NCI-H526 treated with DMSO at 0.1 percent for 48 hours (cell line): ENCODE measurements at regions not wholly inside any gene's neighbourhood (a gene's known extent, or its start where the extent isn't known, plus 50 kb on each side); places are given as distances from the start of the nearest gene placed in this dataset.

Source experiments
- DNase-seq: peaks from one replicate; lab custom pipeline; 2025; lab: John Stamatoyannopoulos, UW

DNA sequence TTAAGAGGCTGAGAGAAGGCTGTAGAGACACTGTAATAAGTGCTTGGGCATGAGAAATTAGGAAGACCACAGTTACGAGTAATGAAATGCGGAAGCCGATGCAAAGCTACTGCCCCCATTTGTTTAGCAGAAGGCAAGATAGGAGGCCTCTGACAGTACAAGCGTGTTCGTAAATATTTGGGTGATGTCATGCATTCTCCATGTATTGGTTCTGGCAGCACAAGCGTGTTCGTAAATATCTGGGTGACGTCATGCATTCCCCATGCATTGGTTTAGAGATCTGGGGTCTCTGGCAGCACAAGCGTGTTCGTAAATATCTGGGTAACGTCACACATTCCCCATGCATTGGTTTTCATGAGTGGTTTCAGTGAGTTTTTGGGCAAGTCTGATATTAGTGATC, 661.5 kb upstream of the FRG1 start:
- no peak for DNase-seq

DNA sequence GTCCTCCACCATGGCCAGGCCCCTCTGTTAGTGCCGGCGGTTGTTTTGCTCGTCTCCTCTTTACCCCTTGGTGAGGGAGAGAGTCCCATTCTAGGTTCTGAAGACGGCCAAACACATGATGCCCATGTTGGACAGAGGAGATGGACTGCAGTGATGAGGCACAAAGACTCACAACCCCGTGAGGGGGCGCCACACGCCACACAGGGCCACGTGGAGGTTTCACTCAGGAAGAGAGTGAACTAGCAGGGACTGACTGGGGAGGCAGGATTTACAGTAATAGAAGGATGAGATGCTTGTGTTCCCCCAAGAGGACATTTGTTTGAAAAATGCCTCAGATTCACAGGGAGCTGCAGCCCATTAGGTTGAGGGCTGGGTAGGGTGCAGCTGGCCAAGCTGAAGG, 655.3 kb upstream of the FRG1 start:
- no peak for DNase-seq

DNA sequence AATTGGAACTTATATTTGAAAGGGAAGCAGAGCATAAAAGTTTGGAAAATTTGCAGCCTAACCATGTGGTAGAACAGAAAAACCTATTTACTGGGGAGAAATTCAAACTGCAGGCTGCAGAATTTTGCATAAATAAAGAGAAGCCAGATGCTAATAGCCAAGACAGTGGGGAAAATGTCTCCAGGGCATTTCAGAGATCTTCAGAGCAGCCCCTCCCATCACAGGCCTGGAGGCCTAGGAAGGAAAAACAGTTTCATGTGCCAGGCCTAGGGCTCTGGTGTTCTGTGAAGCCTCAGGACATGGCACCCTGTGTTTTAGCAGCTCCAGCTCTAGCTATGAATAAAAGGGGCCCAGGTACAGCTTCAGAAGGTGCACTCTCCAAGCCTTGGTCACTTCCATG, 648.7 kb upstream of the FRG1 start:
- peak; percentile 30 for DNase-seq

DNA sequence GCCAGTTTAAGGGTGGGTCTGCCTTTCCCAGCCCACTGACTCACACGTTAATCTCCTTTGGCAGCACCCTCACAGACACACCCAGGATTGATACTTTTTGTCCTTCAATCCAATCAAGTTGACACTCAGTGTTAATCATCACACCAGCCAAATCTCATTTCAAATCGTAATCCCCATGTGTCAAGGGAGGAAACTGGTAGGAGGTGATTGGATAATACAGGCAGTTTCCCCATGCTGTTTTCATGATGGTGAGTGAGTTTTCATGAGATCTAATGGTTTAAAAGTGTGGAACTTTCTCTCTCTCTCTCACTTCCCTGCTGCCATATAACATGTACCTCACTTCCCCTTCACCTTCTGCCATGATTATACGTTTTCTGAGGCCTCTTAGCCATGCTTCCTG, 647.2 kb upstream of the FRG1 start:
- no peak for DNase-seq

- DNase-seq = no peak
These were observed 646.1 kb upstream of the FRG1 start for GRCh38 chr4:189294574-189294973.

GRCh38 chr4:189299706-189300105, 641.0 kb upstream of the FRG1 start:
- no peak for DNase-seq

- no peak for DNase-seq
These were observed 639.0 kb upstream of the FRG1 start for GRCh38 chr4:189301692-189302091.

GRCh38 chr4:189302719-189303118, 638.0 kb upstream of the FRG1 start:
- no peak for DNase-seq

DNA sequence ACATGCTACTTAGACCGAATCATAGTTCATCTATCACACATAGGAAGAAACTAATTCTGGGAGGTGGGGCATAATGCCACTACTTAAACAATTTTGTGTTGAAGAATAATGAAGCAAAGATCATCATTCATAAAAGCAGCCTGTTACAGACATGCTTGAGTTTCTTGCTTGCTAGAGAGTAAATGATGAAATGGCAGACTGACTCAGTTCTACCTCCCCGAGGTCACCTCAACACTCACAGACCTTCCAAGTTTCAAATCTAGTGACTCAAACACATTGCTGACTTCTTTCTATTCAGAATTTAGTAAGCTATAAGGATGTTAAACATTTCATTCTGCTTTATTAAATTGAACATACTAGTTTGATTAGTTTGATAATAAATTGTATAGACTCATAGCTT, 636.5 kb upstream of the FRG1 start:
- DNase-seq = no peak

- DNase-seq = no peak
These were observed 635.9 kb upstream of the FRG1 start for GRCh38 chr4:189304809-189305208.

DNA sequence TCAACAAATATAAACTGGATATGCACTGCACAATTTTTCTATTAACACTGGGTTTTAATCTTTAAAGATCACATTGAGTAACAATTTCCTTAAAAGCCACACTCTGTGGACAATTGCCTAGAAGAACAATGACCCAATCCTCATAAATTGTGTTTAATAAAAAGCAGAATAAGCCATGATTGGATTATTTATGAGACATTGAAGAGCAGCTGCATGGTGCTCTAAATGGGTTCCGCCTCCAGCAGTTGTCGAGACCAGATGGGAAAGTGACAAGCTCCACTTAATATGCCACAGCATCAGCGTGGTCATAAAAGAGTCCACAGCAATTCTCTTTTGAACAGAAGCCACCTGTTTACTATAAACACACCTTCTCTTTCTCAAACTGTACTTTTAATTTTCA, 635.2 kb upstream of the FRG1 start:
- no peak for DNase-seq

GRCh38 chr4:189311251-189311650, 629.4 kb upstream of the FRG1 start:
- no peak for DNase-seq

GRCh38 chr4:189313064-189313463, 627.6 kb upstream of the FRG1 start:
- no peak for DNase-seq

DNA sequence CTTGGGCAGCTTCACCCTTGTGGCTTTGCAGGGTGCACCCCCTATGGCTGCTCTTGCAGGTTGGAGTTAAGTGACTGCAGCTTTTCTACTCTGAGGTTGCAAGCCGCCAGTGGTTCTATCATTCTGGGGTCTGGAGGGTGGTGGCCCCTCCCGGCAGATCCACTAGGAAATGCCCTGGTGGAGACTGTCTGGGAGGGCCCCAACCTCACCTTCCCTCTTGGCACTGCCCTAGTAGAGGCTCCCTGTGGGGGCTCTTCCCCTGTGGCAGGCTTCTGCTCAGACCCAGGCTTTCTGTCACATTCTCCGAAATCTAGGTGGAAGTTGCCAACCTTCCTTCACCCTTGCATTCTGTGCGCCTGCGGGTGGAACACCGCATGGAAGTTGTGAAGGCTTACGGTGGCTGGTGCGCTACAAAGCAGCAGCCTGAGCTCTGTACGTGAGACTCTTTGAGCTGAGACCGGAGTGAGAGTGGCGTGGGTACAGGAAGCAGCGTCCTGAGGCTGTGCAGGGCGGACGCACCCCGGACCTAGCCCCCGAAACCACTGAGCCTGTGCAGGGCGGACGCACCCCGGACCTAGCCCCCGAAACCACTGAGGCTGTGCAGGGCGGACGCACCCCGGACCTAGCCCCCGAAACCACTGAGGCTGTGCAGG, 626.7 kb upstream of the FRG1 start:
- DNase-seq = no peak

DNA sequence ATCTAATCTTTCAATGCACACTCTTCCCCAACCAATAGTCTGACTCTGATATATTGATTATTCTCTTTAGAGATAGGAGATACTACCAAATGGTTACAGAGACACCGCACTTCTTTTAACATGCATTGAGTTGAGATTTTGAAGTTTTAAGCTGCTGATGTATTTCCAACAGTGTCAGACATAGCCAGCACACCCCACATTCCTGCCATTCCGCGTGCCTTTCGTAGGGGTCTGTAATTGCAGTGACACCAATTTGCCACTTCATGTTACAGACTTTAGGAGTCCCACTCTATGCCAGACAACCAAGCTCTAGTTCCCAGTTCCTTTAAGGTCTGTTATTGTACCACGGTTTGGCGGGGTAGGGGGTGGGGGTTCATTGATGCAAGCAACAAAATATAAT, 618.2 kb upstream of the FRG1 start:
- no peak for DNase-seq

- no peak for DNase-seq
These were observed 598.8 kb upstream of the FRG1 start for GRCh38 chr4:189341881-189342280.

DNA sequence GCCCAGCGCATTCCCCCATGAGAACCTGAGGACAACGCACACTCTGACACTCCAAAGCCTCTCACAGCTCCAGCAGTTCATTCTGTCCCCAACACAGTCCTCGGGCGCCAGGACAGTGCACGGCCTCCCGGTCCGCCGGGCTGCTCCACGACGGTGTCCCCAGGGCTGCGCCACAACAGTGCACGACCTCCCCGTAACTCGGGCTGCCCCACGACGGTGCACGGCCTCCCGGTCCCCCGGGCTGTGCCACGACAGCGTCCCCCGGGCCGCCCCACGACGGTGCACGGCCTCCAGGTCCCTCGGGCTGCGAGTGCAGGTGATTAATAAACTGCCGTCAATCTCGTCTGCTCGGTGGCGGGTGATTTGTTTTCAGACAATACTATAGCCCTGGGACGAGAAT, 585.1 kb upstream of the FRG1 start:
- no peak for DNase-seq

DNA sequence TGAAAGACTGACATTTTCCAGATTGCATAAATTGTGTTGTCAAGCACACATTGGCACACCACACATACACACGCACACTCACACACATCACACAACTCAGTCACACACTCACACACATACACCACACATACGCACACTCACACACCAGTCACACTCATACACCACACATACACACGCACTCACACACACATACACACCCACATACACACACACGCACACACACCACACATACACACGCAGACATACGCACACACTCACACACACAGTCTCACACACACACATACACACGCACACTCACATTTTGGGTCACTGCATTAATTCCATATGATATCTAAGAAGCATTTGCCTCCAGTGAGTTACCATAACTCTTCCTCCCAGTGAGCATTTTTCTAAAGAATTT, 578.3 kb upstream of the FRG1 start:
- DNase-seq = no peak

- no peak for DNase-seq
These were observed 576.6 kb upstream of the FRG1 start for GRCh38 chr4:189364032-189364449.

DNA sequence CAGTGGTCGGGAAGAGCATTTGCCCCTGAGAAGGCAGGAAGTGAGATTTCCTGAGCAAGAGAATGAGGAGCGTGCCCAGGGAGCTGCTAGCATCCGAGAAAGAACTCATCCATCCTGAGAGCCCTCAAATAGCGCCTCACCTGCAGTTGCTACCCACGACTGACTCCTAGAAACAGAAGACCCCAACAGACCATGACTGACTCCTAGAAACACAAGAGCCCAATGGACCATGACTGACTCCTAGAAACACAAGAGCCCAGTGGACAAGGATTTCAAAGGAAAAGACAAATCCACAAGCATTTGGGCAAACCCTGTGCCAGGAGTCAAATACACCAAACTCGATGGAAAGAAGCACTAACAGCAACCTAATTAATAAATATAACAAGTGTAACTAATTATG, 575.2 kb upstream of the FRG1 start:
- DNase-seq = no peak

- no peak for DNase-seq
These were observed 572.8 kb upstream of the FRG1 start for GRCh38 chr4:189367832-189368231.

DNA sequence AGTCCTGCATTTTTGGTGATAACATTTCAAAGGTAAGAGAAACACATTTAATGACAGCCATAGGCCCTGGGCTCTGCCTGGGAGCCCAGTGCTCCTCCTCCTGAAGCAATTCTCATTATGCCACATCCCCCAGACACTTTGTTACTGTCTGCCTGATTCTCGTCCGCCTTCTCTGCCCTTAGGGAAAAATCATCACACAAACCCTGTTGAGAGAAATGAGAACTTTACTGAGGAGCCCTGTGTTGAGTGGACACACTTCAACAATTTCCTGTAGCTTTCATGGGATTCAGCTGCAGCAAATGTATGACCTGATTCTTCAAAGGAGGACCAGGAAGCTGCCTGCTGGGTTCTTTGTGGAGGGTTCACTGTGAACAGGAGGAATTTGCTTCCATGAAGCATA, 566.5 kb upstream of the FRG1 start:
- no peak for DNase-seq

- no peak for DNase-seq
These were observed 563.8 kb upstream of the FRG1 start for GRCh38 chr4:189376901-189377300.

GRCh38 chr4:189377569-189377968, 563.1 kb upstream of the FRG1 start:
- no peak for DNase-seq

DNA sequence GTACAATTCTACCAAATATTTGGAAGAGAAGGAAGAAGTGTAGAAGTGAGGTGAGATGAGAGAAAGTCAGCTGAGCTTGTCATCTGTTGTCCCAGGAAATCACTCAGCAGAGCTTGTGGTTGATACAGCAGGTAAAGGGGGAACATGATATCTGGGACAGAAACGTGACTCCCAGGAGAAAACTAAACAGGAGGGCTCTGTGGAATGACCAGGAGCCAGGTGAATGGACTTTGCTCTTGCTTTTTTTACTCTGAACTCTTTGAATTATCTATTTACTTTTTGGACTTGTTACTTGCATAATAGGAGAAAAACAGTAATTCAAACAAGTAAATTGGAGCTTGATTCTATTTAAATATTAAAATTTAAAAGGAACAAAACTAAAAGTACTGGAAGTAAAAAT, 555.6 kb upstream of the FRG1 start:
- peak; percentile 34 for DNase-seq
